ENCODE measurements at regions not wholly inside any gene's neighbourhood (a gene's known extent, or its start where the extent isn't known, plus 50 kb on each side); places are given as distances from the start of the nearest gene placed in this dataset.

DNA sequence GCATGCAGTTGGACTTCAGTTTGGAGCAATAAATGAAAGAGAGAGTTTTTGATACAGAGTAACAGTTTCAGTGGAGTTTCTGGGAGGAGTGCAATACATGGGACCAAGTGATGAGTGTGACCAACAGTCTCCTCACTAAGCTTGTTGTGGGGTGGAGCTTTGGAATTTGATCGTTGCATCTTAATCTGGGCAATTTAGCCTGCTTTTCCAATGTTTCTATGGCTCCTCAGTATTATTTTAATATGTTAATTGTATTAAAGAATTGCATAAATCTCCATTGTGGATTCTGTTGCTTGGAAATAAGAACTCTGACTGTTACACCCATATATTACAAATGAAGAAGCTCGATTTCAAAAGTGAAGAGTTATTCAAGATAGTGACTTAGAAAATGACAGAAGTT lies 446.6 kb upstream of the LRATD1 start:
- DNase-seq (ENCODE audit: low read depth) = no peak

- DNase-seq (ENCODE audit: low read depth) = no peak
Observed at GRCh38 chr2:14188446-14188845, 444.1 kb upstream of the LRATD1 start.

GRCh38 chr2:14189929-14190328 lies 442.6 kb upstream of the LRATD1 start:
- DNase-seq (ENCODE audit: low read depth) = peak; percentile 1

GRCh38 chr2:14194233-14194632 lies 438.3 kb upstream of the LRATD1 start:
- no peak for DNase-seq (ENCODE audit: low read depth)

- DNase-seq (ENCODE audit: low read depth) = no peak
Observed at GRCh38 chr2:14197293-14197692, 435.2 kb upstream of the LRATD1 start.

DNA sequence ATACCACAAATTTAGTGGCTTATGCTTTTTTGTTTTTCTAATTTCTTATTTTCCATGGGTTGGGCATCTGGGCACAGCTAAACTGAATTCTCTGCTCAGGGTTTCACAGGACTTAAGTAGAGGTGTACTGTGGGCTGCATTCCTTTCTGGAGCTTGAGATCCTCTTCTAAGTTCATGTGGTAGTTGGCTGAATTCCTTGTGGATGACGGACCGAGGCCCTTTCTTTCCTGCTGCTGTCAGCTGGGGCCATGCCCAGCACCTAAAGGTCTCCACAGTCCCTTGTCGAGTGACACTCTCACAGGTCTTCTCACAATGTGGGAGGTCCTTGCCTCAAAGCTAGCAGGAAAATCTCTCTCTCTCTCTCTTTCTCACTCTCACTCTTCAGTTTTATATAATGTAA lies 433.5 kb upstream of the LRATD1 start:
- no peak for DNase-seq (ENCODE audit: low read depth)

GRCh38 chr2:14219306-14219705 lies 413.2 kb upstream of the LRATD1 start:
- DNase-seq (ENCODE audit: low read depth) = no peak

GRCh38 chr2:14220101-14220500 lies 412.4 kb upstream of the LRATD1 start:
- no peak for DNase-seq (ENCODE audit: low read depth)

DNA sequence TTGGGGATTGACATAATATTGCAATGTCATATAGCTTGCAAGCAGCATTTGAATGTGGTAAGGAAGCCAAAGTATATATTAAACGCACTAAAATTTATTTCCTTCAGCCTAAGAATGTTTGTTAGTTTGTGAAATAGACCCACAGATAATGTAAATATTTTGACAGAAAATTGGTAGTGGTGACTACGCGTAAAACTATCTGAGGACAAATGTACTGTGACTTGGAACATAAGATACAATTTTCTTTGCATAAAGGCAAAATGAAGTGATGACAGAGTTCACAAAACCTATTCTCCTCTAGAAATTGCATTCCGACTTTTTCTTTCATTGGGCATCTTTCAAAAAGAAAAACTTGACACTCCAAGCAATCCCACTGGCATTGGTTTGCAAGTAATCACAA lies 411.1 kb upstream of the LRATD1 start:
- DNase-seq (ENCODE audit: low read depth) = no peak

DNA sequence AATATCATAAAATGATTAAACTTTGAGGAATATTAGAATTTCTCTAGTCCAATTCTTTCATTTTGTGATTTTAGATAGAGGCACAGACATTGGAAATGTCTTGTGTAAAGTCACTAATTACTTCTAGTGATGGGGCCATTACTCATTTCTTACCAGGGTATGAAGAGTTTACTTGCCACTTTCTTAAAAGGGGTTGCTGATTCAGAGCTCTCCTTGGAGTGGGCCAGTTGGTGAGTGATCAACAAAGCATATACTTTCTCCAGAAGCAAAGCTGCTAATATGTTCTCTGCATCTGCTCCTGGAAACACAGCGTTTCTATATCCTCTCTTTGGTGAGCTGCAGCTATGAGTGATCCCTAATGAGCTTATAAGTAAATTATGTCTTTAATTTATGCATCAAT lies 408.9 kb upstream of the LRATD1 start:
- no peak for DNase-seq (ENCODE audit: low read depth)

GRCh38 chr2:14231391-14231898 lies 401.1 kb upstream of the LRATD1 start:
- no peak for DNase-seq (ENCODE audit: low read depth)

- no peak for DNase-seq (ENCODE audit: low read depth)
Observed at GRCh38 chr2:14232217-14232616, 400.3 kb upstream of the LRATD1 start.

- no peak for DNase-seq (ENCODE audit: low read depth)
Observed at GRCh38 chr2:14234911-14235310, 397.6 kb upstream of the LRATD1 start.

DNA sequence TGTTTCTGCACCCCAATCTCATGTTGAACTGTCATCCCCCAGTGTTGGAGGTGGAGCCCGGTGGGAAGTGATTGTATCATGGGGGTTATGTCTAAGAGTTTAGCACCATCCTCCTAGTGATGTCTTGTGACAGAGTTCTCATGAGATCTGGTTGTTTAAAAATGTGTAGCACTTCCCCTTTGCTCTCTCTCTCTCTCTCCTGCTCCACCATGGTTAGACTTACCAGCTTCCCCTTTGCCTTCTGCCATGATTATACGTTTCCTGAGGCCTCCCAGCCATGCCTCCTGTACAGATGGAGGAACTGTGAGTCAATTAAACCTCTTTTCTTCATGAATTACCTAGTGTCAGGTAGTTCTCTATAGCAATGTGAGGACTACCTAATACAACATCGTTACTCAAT lies 396.9 kb upstream of the LRATD1 start:
- DNase-seq (ENCODE audit: low read depth) = no peak

DNA sequence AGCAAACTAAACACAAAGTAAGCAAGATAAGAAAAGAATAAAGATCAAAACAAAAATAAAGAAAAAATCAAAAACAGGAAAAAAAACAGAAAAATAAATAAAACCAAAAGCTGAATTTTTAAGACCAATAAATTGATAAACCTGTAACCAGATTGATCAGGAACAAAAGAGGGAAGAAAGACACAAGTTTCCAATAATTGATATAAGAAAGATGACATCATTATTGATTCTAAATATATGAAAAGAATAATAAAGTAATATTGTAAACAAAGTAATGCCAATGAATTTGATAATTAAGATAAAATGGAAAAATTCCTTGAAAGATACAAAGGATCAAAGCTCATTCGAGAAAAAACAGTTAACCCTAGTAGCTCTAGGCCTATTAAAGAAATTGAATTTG lies 394.6 kb upstream of the LRATD1 start:
- DNase-seq (ENCODE audit: low read depth) = no peak

- no peak for DNase-seq (ENCODE audit: low read depth)
Observed at GRCh38 chr2:14239605-14240004, 392.9 kb upstream of the LRATD1 start.

DNA sequence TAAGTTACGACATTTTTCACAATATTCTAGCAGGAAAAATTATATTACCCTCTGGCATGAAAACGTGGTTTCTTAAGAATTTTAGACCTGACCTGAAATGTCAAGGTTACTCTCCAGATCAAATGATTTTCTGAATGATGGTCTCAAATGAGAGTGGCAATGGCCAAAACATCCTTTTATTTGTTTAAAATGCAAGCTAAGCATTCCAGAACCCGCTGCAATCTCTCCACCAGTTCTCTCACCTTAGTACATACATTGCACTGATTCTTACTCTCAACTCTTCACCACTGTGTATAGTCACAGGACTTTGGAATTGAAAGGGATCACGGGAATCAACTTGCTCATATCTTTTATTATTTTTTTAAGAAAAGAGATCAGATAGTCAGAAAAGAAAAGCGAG lies 391.6 kb upstream of the LRATD1 start:
- no peak for DNase-seq (ENCODE audit: low read depth)

DNA sequence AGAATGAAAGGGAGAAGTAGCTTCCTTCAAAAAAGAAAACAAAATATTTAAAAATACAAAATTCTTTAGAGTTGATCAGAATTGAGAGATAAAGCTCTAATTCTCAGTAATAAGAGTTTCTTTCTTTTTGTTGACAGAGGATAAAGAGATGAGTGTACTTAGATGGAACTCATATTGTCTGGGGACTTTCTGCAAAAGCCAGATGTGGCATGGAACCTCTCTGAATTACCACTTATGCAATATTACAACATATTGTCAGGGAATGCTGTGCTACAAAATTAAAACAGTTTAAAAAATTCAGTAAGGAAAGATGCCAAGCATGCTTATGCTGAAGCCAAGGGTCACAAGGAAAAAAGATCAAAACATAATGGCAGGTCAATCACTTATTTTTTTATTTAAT lies 386.6 kb upstream of the LRATD1 start:
- no peak for DNase-seq (ENCODE audit: low read depth)

GRCh38 chr2:14255135-14255820 lies 377.2 kb upstream of the LRATD1 start:
- DNase-seq (ENCODE audit: low read depth) = no peak

- no peak for DNase-seq (ENCODE audit: low read depth)
Observed at GRCh38 chr2:14256890-14257289, 375.6 kb upstream of the LRATD1 start.

DNA sequence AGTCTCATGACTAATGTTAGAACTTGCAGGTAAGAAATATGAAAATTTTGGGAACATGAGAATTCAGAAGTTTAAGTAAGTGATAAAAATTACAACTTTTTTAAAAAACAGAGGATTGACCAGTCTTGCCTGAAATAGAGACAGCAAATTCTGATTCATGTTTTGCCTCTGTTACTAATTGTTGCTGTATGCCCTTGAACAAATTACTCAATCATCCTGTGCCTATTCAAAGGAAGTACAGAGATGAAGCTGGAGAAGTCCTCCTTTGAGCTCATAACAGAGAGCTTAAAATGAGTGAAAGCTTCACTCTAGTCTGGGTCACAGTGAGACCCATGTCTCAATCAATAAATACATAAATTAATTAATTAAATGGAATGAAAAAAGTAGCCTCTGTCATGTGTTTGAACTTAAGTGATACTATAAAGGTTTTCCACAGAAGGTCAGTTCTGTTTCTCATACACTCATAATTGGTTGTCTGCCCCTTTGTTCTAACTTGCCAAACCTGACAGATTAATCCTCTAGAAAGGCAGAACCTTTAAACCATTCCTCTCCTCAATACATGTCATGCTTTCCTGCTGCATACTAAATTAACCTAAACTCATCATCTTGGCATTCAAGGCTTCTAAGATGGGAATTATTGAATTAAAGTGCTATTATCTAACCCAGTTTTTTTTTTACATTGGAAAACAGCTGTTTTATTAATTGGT lies 374.6 kb upstream of the LRATD1 start:
- DNase-seq (ENCODE audit: low read depth) = no peak

GRCh38 chr2:14261771-14262170 lies 370.7 kb upstream of the LRATD1 start:
- DNase-seq (ENCODE audit: low read depth) = no peak

DNA sequence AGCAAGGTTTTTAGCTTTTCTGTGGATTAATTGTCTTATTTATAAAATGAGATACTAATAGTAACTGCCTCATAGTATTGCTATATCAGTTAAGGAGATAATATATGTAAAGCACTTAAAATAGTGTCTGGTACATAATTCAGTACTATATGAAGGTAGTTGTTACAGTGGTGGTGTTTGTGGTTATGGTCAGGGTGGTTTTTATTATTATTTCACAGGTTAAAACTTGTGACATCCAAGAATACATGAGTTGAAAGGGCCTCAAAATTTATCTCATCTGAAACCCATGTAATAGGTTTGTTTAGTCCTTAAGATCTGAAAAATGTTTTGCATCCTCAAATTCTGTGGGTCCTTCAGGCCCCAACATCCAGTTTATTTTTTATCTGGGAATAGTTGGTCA lies 369.5 kb upstream of the LRATD1 start:
- DNase-seq (ENCODE audit: low read depth) = no peak

Measured in stromal cell of bone marrow (primary cell).